ENCODE measurements at regions not wholly inside any gene's neighbourhood (a gene's known extent, or its start where the extent isn't known, plus 50 kb on each side); places are given as distances from the start of the nearest gene placed in this dataset.

- TF ChIP-seq ZNF221 (tag by site-specific recombination; IDR thresholded peaks at IDR 0.05; ENCODE audit: borderline replicate concordance) (no peak), ZSCAN5A (tag by site-specific recombination; IDR thresholded peaks at IDR 0.05) (no peak), CTCF (tag by site-specific recombination; IDR thresholded peaks at IDR 0.05) (no peak), ZNF544 (tag by site-specific recombination; IDR thresholded peaks at IDR 0.05) (no peak), ATF2 (tag by site-specific recombination; IDR thresholded peaks at IDR 0.05; ENCODE audit: low read depth) (no peak)
- TF ChIP-seq, protein P1, sequence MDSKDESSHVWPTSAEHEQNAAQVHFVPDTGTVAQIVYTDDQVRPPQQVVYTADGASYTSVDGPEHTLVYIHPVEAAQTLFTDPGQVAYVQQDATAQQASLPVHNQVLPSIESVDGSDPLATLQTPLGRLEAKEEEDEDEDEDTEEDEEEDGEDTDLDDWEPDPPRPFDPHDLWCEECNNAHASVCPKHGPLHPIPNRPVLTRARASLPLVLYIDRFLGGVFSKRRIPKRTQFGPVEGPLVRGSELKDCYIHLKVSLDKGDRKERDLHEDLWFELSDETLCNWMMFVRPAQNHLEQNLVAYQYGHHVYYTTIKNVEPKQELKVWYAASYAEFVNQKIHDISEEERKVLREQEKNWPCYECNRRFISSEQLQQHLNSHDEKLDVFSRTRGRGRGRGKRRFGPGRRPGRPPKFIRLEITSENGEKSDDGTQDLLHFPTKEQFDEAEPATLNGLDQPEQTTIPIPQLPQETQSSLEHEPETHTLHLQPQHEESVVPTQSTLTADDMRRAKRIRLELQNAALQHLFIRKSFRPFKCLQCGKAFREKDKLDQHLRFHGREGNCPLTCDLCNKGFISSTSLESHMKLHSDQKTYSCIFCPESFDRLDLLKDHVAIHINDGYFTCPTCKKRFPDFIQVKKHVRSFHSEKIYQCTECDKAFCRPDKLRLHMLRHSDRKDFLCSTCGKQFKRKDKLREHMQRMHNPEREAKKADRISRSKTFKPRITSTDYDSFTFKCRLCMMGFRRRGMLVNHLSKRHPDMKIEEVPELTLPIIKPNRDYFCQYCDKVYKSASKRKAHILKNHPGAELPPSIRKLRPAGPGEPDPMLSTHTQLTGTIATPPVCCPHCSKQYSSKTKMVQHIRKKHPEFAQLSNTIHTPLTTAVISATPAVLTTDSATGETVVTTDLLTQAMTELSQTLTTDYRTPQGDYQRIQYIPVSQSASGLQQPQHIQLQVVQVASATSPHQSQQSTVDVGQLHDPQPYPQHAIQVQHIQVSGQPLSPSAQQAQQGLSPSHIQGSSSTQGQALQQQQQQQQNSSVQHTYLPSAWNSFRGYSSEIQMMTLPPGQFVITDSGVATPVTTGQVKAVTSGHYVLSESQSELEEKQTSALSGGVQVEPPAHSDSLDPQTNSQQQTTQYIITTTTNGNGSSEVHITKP (tag by site-specific recombination; IDR thresholded peaks at IDR 0.05), result no peak
These were observed 567.6 kb downstream of the PLCL1 start for GRCh38 chr2:198371921-198372543.
